Thyroid gland (tissue), 4 donors: ENCODE measurements at regions not wholly inside any gene's neighbourhood (a gene's known extent, or its start where the extent isn't known, plus 50 kb on each side); places are given as distances from the start of the nearest gene placed in this dataset.
"Not testable (repeated sequence)": the region's sequence is repeated elsewhere in the genome, so short reads cannot be mapped to it uniquely, and the experiment has no call there.

ENCODE experiments used
- CTCF ChIP-seq, 6 experiments: fragments of 200-600 bp in 3 of 6; fragments of 450-650 bp in 3 of 6; sonication (generic) in 3 of 6; IDR thresholded peaks; one replicate each; pipeline ENCODE4 v1.5.1; 2016 to 2019; ENCODE audit warnings: antibody characterized with exemption in 6 of 6, mild to moderate bottlenecking in 2 of 6, inconsistent platforms in 1 of 6, moderate library complexity in 1 of 6
- POLR2A ChIP-seq, 2 donors: fragments of 450-650 bp; IDR thresholded peaks; one replicate each; pipeline ENCODE4 v1.6.1; 2017; ENCODE audit warnings: antibody characterized with exemption in 2 of 2, mild to moderate bottlenecking in 2 of 2, moderate library complexity in 1 of 2

GRCh38 chr1:166416831-166417230, 250.0 kb upstream of the FAM78B start:
- not testable (repeated sequence) for TF ChIP-seq CTCF, POLR2A (IDR thresholded peaks at IDR 0.05)
